HG03064 (cell line): ENCODE measurements at regions not wholly inside any gene's neighbourhood (a gene's known extent, or its start where the extent isn't known, plus 50 kb on each side); places are given as distances from the start of the nearest gene placed in this dataset.
"Not testable (repeated sequence)": the region's sequence is repeated elsewhere in the genome, so short reads cannot be mapped to it uniquely, and the experiment has no call there.

Experiments
- ATAC-seq: cut with Tn5 transposase; IDR thresholded peaks from one replicate; pipeline ENCODE4 v1.9.1; 2021; ENCODE audit warnings: low read depth; ENCODE audit not compliant: unreplicated experiment

DNA sequence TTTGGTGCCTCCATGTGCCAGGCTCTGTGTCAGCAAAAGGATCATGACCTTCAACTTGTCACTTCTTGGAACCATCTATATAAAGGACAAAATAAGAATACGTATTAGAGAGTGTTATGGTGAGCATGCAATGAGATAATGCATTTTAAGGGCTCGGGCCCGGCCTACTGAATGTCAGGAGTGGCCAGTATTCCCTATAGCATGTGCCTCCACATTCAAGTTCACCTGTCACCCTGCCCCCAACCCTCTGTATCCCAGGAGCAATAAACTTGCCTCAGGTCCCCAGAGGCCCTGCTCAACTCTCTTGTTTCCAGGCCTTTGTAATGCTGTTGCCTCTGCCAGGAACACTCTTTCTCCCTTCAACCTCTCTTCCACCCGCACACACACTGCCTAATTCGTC lies 90.2 kb upstream of the SLC6A11 start:
- ATAC-seq: no peak

DNA sequence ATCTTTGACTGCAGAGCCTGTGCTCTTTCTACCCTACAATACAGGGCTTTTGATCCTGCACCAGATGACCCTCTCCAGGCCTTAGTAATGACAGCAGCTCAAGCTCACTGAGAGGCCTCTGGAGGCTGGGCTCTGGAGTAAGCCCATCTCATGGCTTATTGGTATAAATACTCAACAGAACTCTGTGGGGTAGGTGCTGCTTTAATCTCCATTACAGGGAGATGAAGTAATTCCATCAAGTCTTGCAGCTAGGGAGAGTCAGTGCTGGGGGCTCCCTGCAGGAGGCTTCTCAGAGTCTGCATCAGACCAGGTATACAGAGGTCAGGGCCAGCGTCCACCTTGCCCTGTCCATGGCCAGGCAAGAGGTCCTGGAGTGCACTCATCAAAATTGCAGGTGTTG lies 89.2 kb upstream of the SLC6A11 start:
- no peak for ATAC-seq

DNA sequence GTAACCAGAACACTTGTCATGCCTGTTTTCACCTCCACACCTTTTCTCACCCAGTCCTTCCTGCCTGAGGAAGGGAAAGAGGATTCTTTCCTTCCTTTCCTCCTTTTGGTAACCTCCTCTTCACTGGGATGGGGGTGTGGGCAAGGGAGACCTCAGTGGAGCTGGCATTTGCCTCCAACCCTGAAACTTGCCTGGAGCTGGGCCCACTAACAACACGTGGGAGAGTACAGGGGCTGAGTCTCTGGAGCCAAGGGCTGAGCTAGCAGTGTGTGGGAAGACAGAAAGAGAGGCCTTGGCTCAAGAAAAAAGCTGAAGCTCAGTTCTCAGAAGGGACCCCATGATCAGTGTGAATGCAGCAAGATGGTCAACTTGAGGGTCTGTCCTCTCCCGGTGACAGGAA lies 86.6 kb upstream of the SLC6A11 start:
- no peak for ATAC-seq

- no peak for ATAC-seq
Observed at GRCh38 chr3:10732292-10732691, 83.7 kb upstream of the SLC6A11 start.

- no peak for ATAC-seq
Observed at GRCh38 chr3:10733297-10733696, 82.7 kb upstream of the SLC6A11 start.

DNA sequence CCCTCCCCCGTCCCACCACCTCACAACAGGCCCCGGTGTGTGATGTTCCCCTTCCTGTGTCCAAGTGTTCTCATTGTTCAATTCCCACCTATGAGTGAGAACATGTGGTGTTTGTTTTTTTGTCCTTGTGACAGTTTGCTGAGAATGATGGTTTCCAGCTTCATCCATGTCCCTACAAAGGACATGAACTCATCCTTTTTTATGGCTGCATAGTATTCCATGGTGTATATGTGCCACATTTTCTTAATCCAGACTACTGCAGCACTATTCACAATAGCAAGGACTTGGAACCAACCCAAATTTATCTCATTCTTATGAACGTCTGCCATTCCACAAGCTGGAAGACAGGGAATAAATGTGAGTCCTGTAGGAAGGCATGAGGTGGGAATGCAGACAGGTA lies 79.6 kb upstream of the SLC6A11 start:
- not testable (repeated sequence) for ATAC-seq

DNA sequence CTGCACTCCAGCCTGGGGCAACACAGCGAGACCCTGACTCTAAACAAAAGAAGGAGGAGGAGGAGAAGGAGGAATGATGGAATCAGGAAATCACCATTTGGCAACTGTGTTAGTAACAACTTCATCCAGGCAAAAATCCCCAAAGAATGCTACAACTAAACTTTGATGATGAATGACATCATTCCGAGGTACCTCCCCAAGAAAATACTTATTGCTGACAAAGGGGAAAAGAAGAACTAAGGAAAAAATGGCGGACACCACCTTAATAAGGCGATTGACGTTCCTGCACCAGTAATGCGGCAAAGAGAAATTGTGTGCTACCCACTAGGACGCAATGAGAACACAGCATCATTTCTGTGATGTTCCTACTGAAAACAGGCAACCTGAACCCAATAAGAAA lies 78.2 kb upstream of the SLC6A11 start:
- ATAC-seq: no peak

GRCh38 chr3:10738688-10739372 lies 77.2 kb upstream of the SLC6A11 start:
- ATAC-seq: no peak

GRCh38 chr3:10740954-10741353 lies 75.1 kb upstream of the SLC6A11 start:
- ATAC-seq: no peak

DNA sequence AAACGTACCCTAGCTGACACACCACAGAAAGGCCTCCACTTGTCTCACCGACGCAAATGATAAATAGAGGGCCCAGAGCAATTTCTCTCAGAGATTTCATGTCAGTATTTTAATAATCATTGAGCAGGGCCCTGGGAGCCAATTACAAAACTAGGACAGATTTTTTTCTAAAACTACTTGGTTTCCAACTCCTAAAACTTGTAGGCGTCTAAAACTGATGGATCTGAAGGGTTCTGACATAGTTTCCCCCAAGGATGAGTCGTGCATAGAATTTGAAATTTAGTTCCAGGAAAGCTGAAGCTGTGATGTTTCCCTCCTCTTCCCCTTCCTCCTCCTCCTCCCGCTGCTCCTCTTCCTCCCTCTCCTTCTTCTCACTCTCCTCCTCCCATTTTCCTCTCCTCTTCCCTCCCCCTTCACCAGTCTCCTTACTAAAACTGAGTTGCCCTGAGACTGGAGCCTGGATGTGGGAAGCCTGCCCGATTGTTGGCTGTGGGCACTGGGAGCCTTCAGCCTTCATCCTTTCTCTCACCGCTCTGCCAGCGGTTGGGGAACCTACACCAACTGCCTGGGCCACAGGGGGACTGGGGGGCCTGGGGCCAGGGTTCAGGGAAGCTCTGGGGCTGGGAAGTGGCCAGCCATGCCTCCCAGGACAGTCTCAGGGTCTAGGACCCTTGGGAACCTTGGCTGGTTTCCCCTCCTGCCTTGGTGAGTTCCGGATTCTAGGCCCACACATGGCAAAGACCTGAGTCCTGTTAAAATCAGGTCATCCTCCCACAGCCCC lies 73.9 kb upstream of the SLC6A11 start:
- ATAC-seq: no peak

GRCh38 chr3:10743366-10744097 lies 72.5 kb upstream of the SLC6A11 start:
- ATAC-seq: no peak

- ATAC-seq: no peak
Observed at GRCh38 chr3:10744098-10744465, 71.9 kb upstream of the SLC6A11 start.

DNA sequence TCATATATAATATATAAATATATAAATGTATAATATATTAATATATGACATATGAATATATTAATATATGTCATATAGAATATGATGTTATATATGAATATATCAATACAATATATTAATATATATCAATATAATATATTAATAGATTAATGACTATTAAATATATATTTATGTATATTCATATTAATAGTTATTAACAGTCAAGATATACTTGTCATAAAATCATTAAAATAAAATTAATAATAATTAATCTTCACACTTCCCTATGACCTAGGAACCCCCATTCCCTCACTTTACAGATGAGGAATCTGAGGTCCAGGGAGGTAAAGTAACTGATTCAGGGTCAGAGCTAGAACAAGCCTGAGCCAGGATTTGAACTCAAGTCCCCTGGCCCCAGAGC lies 70.6 kb upstream of the SLC6A11 start:
- ATAC-seq: no peak

DNA sequence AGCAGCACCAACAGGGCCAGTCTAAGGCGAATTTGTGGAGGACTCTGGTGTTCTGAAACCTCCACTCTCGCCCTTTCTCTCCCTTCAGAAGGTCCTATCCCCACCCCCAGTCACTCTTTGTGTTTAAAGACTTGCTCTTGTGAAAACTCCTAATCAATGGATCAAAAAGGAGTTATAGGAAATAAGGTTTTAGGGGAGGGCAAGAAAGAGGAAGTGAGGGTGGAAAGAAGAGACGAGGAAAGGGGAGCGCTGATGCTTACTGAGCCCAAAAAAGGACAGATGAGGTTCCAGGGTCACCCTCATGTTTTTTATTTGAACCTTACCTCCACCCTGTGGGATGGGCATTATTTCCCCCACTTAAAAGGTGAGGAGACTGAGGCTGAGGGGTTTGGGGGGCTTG lies 70.0 kb upstream of the SLC6A11 start:
- ATAC-seq: no peak

DNA sequence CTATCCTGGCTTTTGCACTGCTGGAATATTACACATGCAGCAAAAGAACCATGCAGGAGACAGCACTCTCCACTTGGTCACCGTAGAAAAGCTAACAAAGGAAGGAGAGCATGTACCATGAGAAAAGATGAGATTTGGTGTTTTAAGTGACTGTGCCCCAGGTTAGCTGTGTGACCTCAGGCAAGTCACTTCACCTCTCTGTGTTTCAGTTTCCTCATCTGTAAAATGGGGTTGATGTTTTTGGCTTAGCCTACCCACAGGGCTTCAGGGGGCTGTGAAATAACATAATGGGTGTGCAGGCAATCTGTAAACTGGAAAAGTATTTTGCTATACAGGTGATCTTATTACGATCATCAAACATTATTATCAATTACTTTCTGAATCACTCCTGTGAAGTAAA lies 69.3 kb upstream of the SLC6A11 start:
- ATAC-seq: no peak

DNA sequence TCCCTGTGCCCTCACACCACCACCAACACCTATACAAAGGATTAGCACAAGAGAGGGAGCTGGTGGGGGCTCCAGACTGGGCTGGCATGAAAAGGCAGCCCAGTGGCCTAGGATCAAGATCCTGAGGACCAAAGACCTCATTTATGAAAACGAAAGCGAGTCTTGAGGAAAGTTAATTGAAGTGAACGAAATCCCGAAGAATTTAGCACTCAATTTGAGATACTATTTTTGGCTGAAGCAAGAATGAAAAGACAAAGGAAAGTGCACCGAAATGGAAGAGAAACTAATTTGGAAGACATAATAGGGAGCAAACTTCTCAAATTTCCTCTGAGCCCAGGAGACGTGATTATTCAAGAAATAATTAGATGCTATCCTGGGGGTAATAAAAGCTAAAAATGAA lies 68.7 kb upstream of the SLC6A11 start:
- no peak for ATAC-seq

DNA sequence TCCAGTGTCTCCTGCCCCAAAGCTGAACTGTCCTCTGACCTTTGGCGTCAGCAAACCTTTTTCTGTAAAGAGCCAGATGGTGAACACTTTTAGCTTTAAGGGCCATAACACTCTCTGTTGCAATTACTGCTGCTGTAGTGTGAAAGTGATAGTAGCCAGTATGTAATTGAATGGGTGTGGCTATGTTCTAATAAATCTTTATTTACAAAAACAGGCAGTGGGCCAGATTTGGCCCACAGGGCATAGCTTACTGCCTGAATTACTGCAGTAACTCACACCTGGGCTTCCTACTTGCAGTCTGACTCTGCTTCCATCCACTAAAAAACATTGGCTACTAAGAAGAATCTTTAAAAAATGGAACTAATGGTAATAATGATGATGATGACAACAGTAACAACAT lies 68.0 kb upstream of the SLC6A11 start:
- no peak for ATAC-seq

DNA sequence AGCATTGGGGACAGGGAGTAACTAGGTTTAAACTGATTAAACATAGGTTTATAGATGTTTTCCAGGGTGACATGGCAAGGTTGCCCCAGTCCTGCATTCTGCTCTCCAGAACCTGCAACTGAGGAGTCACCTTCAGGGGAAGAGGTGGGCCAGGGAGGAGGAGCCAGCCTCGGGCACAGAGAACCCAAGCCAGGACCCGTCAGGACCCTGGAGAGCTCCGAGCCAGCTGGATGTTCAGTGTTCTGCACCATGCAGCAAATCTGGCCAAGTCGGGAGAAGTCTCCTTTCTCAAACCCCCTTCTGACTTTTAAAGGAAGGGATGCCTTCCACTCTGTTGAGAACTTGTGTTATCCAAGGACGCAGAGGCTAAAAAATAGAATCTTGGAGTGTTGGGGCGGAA lies 62.1 kb upstream of the SLC6A11 start:
- no peak for ATAC-seq

DNA sequence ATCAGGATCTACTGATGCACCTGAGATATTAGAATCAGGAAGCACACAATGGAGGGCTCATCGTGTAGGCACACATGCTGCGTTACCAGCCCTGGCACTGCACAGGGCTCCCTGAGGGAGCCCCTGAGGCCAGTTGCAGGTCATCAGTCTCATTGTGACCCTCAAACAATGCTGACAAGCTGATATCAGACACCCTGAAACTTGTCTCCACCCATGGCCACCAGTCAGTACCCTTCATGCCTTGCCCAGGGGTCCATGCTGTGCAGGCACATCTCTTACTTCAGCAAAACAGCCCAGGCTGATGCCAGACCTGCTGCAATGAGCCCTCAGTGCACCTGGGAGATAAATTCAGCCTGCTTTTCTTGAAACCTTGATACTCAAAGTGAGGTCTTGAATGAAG lies 59.5 kb upstream of the SLC6A11 start:
- no peak for ATAC-seq

DNA sequence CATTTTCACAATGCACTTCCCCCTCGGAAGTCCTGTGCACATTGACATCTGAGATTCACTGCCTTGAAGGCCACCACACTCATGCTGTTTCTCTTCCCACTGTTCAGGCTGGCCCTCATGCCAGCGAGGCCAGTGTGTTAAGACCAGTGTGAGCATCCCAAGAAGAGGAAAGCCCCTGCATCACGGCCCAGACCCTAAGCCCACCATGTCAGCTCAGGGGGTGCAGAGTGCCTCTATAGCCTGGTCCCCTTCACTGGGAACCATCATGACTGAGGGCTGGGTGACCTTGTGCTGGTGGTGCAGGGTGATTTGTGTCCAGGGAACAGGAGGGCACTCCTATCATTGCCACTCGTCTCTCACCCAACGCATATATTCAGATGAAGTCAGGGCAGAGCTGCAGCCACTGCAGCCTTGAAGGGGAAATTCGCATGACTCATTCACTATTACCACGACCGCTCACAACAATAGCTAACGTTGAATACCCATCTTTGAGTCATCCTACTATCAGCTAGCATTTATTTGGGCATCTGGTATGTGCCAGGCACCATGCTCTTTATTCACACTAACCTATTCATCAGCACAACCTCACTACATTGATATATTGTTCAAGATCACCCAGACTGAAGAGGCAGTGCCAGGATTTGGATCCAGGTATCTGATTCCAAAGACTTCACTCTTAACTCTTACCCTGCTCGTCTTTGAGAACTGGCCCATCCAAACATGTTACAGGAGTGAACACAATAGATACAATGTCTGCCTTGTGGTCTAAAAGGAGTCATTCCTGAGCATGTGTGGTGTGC lies 58.8 kb upstream of the SLC6A11 start:
- ATAC-seq: no peak

- no peak for ATAC-seq
Observed at GRCh38 chr3:10757821-10758130, 58.3 kb upstream of the SLC6A11 start.
